ENCODE measurements at regions not wholly inside any gene's neighbourhood (a gene's known extent, or its start where the extent isn't known, plus 50 kb on each side); places are given as distances from the start of the nearest gene placed in this dataset.

DNA sequence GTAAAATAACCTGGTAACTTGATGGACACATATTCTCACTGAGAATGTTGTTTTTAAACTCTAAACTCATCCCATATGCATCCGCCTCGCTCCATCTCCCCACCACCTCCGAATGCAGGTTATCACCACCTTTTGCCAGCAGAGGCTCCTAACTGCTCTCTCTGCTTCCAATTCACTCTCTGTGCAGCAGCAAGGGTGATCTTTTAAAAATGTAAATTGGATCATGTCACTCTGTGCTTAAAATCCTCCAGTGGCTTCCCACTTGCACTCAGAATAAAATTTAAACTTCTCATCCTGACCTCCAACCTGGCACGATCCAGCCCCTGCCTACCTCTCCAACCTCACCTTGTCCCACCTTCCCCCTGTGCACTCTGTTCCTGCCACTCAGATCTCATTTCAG, 317.2 kb downstream of the ZSWIM6 start:
- TF ChIP-seq CTCF (IDR thresholded peaks at IDR 0.05; ENCODE audit: insufficient read depth, low read length), result no peak

GRCh38 chr5:61649971-61650370, 317.9 kb downstream of the ZSWIM6 start:
- no peak for TF ChIP-seq CTCF (IDR thresholded peaks at IDR 0.05; ENCODE audit: insufficient read depth, low read length)
- no peak overlapping the region for H3K4me3 ChIP-seq (ENCODE audit: low read depth, low read length)
- no peak for DNase-seq (ENCODE audit: low read depth)

More for the DNA sequence above, 317.2 kb downstream of the ZSWIM6 start:
- H3K4me3 ChIP-seq (ENCODE audit: low read depth, low read length), result no peak overlapping the region
- DNase-seq (ENCODE audit: low read depth), result no peak

- H3K4me3 ChIP-seq (ENCODE audit: low read depth, low read length), result no peak overlapping the region
- TF ChIP-seq CTCF (IDR thresholded peaks at IDR 0.05; ENCODE audit: insufficient read depth, low read length), result no peak
- no peak for DNase-seq (ENCODE audit: low read depth)
These were observed 318.6 kb downstream of the ZSWIM6 start for GRCh38 chr5:61650661-61651060.

- TF ChIP-seq CTCF (IDR thresholded peaks at IDR 0.05; ENCODE audit: insufficient read depth, low read length), result no peak
- no peak overlapping the region for H3K4me3 ChIP-seq (ENCODE audit: low read depth, low read length)
- DNase-seq (ENCODE audit: low read depth), result no peak
These were observed 319.1 kb downstream of the ZSWIM6 start for GRCh38 chr5:61651195-61651594.

- H3K4me3 ChIP-seq (ENCODE audit: low read depth, low read length), result no peak overlapping the region
- DNase-seq (ENCODE audit: low read depth), result no peak
- no peak for TF ChIP-seq CTCF (IDR thresholded peaks at IDR 0.05; ENCODE audit: insufficient read depth, low read length)
These were observed 320.9 kb downstream of the ZSWIM6 start for GRCh38 chr5:61652916-61653315.

- no peak overlapping the region for H3K4me3 ChIP-seq (ENCODE audit: low read depth, low read length)
- DNase-seq (ENCODE audit: low read depth), result no peak
- no peak for TF ChIP-seq CTCF (IDR thresholded peaks at IDR 0.05; ENCODE audit: insufficient read depth, low read length)
These were observed 321.9 kb downstream of the ZSWIM6 start for GRCh38 chr5:61653807-61654580.

DNA sequence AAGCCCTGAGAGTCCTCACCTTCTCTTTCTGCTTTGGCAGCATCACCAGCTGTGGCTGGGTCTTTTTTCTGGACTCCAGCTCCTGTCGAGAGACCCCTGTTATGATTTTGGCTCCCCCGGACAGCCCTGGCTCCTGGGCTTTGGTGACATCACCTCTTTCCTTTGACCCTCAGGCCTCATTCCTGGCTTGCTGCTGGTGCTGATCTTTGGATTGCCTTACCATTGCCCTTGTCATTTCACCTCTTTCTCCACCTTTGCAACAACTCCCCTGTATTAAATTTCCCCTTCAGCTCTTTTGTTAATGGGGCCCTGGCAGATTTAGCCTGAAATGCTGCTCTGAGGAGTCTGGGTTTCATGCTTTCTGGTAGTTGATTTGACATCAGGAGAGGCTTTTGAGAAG, 322.8 kb downstream of the ZSWIM6 start:
- no peak for TF ChIP-seq CTCF (IDR thresholded peaks at IDR 0.05; ENCODE audit: insufficient read depth, low read length)
- H3K4me3 ChIP-seq (ENCODE audit: low read depth, low read length), result no peak overlapping the region
- DNase-seq (ENCODE audit: low read depth), result no peak

Data from fibroblast of the aortic adventitia (primary cell).